Activated T-helper 1 cell treated with anti-CD3 and anti-CD28 coated beads, Interleukin-12 subunit alpha, Interleukin-12 subunit beta, Interleukin-2, Interleukin-4 antibody, amounts not matched to agents 30 ng/mL and 10 ng/mL and 1 ng/mL, durations not matched to agents 14 hours and 24 hours and 36 hours (primary cell): ENCODE measurements at regions not wholly inside any gene's neighbourhood (a gene's known extent, or its start where the extent isn't known, plus 50 kb on each side); places are given as distances from the start of the nearest gene placed in this dataset.
"Not testable (repeated sequence)": the region's sequence is repeated elsewhere in the genome, so short reads cannot be mapped to it uniquely, and the experiment has no call there.

Experiments
- DNase-seq: peaks from one replicate; pipeline ENCODE4 v3.0.0; 2021; ENCODE audit warnings: low spot score
- H3K27ac Mint-ChIP-seq: one replicate; pipeline ENCODE4 v1.8.0; 2021; ENCODE audit warnings: mild to moderate bottlenecking, mixed read lengths
- H3K27me3 Mint-ChIP-seq: one replicate; pipeline ENCODE4 v1.8.0; 2022; ENCODE audit warnings: mild to moderate bottlenecking, moderate library complexity, mixed read lengths; ENCODE audit not compliant: insufficient read depth
- H3K36me3 Mint-ChIP-seq: one replicate; pipeline ENCODE4 v1.8.0; 2021; ENCODE audit warnings: low read depth, mixed read lengths
- H3K4me1 Mint-ChIP-seq: one replicate; pipeline ENCODE4 v1.8.0; 2021; ENCODE audit warnings: low read depth, mixed read lengths
- H3K4me3 Mint-ChIP-seq: one replicate; pipeline ENCODE4 v1.8.0; 2021; ENCODE audit warnings: mild to moderate bottlenecking, moderate library complexity, mixed read lengths
- H3K9me3 Mint-ChIP-seq: one replicate; pipeline ENCODE4 v1.8.0; 2021; ENCODE audit warnings: mixed read lengths
- intact Hi-C: fragments of 100-400 bp; cut with micrococcal nuclease; formaldehyde crosslinking; loops from one replicate; pipeline ENCODE4 v1.15.1; 2024

DNA sequence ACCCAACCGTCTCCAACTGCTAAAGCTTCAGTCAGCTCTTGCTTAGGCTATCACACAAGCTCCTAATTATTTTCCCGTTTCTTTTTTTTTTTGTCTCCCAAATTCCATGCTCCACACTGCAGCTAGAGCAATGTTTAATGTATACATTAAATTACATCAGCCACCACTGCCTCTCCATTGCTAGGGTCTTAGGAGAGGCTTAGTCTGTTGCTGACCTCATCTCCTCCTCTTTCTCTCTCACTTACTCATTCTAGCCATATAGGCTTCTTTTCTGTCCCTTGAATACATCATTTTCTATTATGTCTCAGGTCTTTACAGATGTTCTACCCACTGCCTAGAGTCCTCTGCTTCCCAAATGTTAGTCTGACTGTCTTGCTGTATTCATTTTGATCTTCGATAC, 138.1 kb upstream of the ST6GALNAC5 start:
- peaks cover 4% of the 10 kb centered on the region for H3K27me3 Mint-ChIP-seq
- H3K27ac Mint-ChIP-seq = no peak overlapping the region
- intact Hi-C loops = no loop called here
- H3K9me3 Mint-ChIP-seq = no peaks in the 10 kb centered on the region
- DNase-seq = no peak
- H3K4me3 Mint-ChIP-seq = no peak overlapping the region
- H3K4me1 Mint-ChIP-seq = no peaks in the 10 kb centered on the region
- H3K36me3 Mint-ChIP-seq = no peaks in the 10 kb centered on the region

DNA sequence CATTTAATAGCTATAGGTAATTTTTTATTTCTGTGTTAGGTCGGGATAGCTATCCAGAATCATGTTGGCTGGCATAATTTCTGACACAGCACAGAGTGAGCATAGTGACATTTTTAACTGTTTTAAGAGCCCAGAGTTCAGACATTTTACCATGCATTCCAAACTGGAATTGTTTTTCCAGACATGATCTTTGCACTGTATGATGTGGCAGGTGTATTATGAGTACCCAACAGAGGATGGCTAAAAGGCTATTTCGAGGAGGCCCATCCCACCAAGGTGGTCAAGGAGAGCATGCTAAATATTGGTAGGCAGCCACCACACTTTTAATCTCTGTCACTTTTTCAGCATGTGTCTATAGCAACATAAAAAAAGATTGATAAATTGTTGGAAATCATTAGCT, 137.3 kb upstream of the ST6GALNAC5 start:
- no peaks in the 10 kb centered on the region for H3K4me1 Mint-ChIP-seq
- DNase-seq = no peak
- H3K9me3 Mint-ChIP-seq = no peaks in the 10 kb centered on the region
- no peaks in the 10 kb centered on the region for H3K36me3 Mint-ChIP-seq
- H3K27ac Mint-ChIP-seq = no peak overlapping the region
- no peak overlapping the region for H3K4me3 Mint-ChIP-seq
- intact Hi-C loops = no loop called here
- H3K27me3 Mint-ChIP-seq = peaks cover 4% of the 10 kb centered on the region

DNA sequence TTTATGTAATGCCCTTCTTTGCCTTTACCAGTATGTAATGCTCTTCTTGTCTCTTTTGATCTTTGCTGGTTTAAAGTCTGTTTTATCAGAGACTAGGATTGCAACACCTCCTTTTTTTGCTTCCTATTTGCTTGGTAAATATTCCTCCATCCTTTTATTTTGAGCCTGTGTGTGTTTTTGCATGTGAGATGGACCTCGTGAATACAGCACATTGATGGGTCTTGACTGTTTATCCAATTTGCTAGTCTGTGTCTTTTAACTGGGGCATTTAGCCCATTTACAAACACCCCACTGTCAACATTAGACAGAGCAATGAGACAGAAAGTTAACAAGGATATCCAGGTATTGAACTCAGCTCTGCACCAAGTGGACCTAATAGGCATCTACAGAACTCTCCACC, 128.9 kb upstream of the ST6GALNAC5 start:
- H3K36me3 Mint-ChIP-seq, H3K4me3 Mint-ChIP-seq, H3K27me3 Mint-ChIP-seq, H3K9me3 Mint-ChIP-seq, H3K4me1 Mint-ChIP-seq, intact Hi-C loops, H3K27ac Mint-ChIP-seq, DNase-seq: not testable (repeated sequence)

GRCh38 chr1:76740956-76741355, 126.3 kb upstream of the ST6GALNAC5 start:
- H3K27me3 Mint-ChIP-seq, H3K4me1 Mint-ChIP-seq, intact Hi-C loops, H3K27ac Mint-ChIP-seq, H3K36me3 Mint-ChIP-seq, H3K4me3 Mint-ChIP-seq, DNase-seq: not testable (repeated sequence)
- peaks cover 15% of the 10 kb centered on the region for H3K9me3 Mint-ChIP-seq

- Mint-ChIP-seq H3K4me3 (no peak overlapping the region), H3K9me3 (peaks cover 16% of the 10 kb centered on the region), H3K27me3 (peaks cover 3% of the 10 kb centered on the region), H3K4me1 (no peaks in the 10 kb centered on the region), H3K36me3 (no peaks in the 10 kb centered on the region), H3K27ac (no peak overlapping the region)
- intact Hi-C loops = no loop called here
- no peak for DNase-seq
Measured at GRCh38 chr1:76744989-76745388, 122.3 kb upstream of the ST6GALNAC5 start.

DNA sequence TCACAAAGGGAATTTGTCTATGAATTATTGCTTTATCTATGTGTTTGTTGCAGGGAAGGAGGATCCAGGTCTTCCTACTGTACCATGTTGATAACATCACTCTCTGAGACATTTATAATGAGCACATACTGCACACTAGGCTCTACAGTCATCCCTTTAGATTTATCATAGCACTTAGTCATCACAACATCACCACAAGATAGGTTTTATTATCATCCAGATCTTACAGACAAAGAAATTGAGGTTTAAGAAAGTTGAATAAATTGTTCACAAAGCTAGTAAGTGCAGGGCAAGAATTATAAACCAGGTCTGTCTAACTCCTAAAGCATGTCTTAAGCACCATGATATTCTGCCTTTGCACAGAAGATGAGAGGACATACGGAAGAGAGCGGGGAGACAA, 121.1 kb upstream of the ST6GALNAC5 start:
- H3K27me3 Mint-ChIP-seq = no peaks in the 10 kb centered on the region
- H3K4me1 Mint-ChIP-seq = no peaks in the 10 kb centered on the region
- H3K4me3 Mint-ChIP-seq = no peak overlapping the region
- no peak overlapping the region for H3K27ac Mint-ChIP-seq
- DNase-seq = no peak
- no peaks in the 10 kb centered on the region for H3K36me3 Mint-ChIP-seq
- peaks cover 16% of the 10 kb centered on the region for H3K9me3 Mint-ChIP-seq
- intact Hi-C loops = no loop called here

- Mint-ChIP-seq H3K4me1 (no peaks in the 10 kb centered on the region), H3K27ac (no peak overlapping the region), H3K9me3 (no peaks in the 10 kb centered on the region), H3K36me3 (no peaks in the 10 kb centered on the region), H3K27me3 (peaks cover 3% of the 10 kb centered on the region), H3K4me3 (no peak overlapping the region)
- intact Hi-C loops = no loop called here
- no peak for DNase-seq
Measured at GRCh38 chr1:76754730-76755129, 112.5 kb upstream of the ST6GALNAC5 start.

GRCh38 chr1:76759171-76759860, 108.0 kb upstream of the ST6GALNAC5 start:
- no peaks in the 10 kb centered on the region for H3K4me1 Mint-ChIP-seq
- no peaks in the 10 kb centered on the region for H3K36me3 Mint-ChIP-seq
- H3K9me3 Mint-ChIP-seq = no peaks in the 10 kb centered on the region
- no peak overlapping the region for H3K27ac Mint-ChIP-seq
- intact Hi-C loops = no loop called here
- no peaks in the 10 kb centered on the region for H3K27me3 Mint-ChIP-seq
- H3K4me3 Mint-ChIP-seq = no peak overlapping the region
- no peak for DNase-seq

- DNase-seq = no peak
- intact Hi-C loops = no loop called here
- no peak overlapping the region for H3K27ac Mint-ChIP-seq
Measured at GRCh38 chr1:76759950-76760349, 107.3 kb upstream of the ST6GALNAC5 start.

DNA sequence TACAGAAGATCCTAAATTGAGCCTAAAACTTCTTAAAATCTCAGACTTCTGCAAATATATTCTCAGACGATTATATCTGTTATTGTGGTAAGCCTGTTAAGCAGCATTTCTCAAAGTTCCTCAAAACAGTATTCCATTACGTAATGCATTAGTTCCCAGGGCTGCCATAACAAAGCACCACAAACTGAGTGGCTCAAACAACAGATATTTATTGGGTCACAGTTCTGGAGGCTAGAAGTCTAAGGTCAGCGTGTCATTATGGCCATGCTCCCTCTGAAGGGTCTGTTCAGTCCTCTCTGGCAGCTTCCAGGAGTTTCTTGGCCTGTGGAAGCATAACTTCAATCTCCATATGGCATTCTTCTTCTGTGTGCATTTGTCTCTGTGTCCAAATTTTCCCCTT, 103.5 kb upstream of the ST6GALNAC5 start:
- no peaks in the 10 kb centered on the region for H3K9me3 Mint-ChIP-seq
- no peaks in the 10 kb centered on the region for H3K36me3 Mint-ChIP-seq
- intact Hi-C loops = no loop called here
- DNase-seq = no peak
- no peaks in the 10 kb centered on the region for H3K4me1 Mint-ChIP-seq
- H3K27me3 Mint-ChIP-seq = no peaks in the 10 kb centered on the region
- no peak overlapping the region for H3K4me3 Mint-ChIP-seq
- no peak overlapping the region for H3K27ac Mint-ChIP-seq

More at GRCh38 chr1:76759950-76760349, 107.3 kb upstream of the ST6GALNAC5 start:
- no peaks in the 10 kb centered on the region for H3K27me3 Mint-ChIP-seq
- H3K9me3 Mint-ChIP-seq = no peaks in the 10 kb centered on the region
- H3K4me1 Mint-ChIP-seq = no peaks in the 10 kb centered on the region
- no peak overlapping the region for H3K4me3 Mint-ChIP-seq
- no peaks in the 10 kb centered on the region for H3K36me3 Mint-ChIP-seq

GRCh38 chr1:76764638-76765454, 102.4 kb upstream of the ST6GALNAC5 start:
- Mint-ChIP-seq H3K36me3 (no peaks in the 10 kb centered on the region), H3K27ac (no peak overlapping the region), H3K9me3 (no peaks in the 10 kb centered on the region), H3K4me1 (no peaks in the 10 kb centered on the region), H3K4me3 (no peak overlapping the region), H3K27me3 (no peaks in the 10 kb centered on the region)
- DNase-seq = no peak
- intact Hi-C loops = no loop called here

- H3K27me3 Mint-ChIP-seq = peaks cover 2% of the 10 kb centered on the region
- no peak overlapping the region for H3K27ac Mint-ChIP-seq
- DNase-seq = no peak
- no peaks in the 10 kb centered on the region for H3K4me1 Mint-ChIP-seq
- H3K4me3 Mint-ChIP-seq = no peak overlapping the region
- H3K9me3 Mint-ChIP-seq = no peaks in the 10 kb centered on the region
- intact Hi-C loops = no loop called here
- H3K36me3 Mint-ChIP-seq = no peaks in the 10 kb centered on the region
Measured at GRCh38 chr1:76766381-76766780, 100.9 kb upstream of the ST6GALNAC5 start.

- Mint-ChIP-seq H3K4me1 (no peaks in the 10 kb centered on the region), H3K27ac (no peak overlapping the region), H3K36me3 (no peaks in the 10 kb centered on the region), H3K9me3 (no peaks in the 10 kb centered on the region), H3K27me3 (peaks cover 2% of the 10 kb centered on the region), H3K4me3 (no peak overlapping the region)
- intact Hi-C loops = loop anchor here (10.0 kb wide), 1 partner anchor 65 kb away; no protein-coding TSS in a partner anchor
- DNase-seq = no peak
Measured at GRCh38 chr1:76769911-76770310, 97.4 kb upstream of the ST6GALNAC5 start.
